ENCODE measurements at regions not wholly inside any gene's neighbourhood (a gene's known extent, or its start where the extent isn't known, plus 50 kb on each side); places are given as distances from the start of the nearest gene placed in this dataset.

- H3K4me1 Mint-ChIP-seq, result no peaks in the 10 kb centered on the region
- no peak overlapping the region for H3K4me3 Mint-ChIP-seq
- no peaks in the 10 kb centered on the region for H3K27me3 Mint-ChIP-seq
- DNase-seq, result no peak
- H3K27ac Mint-ChIP-seq, result no peak overlapping the region
- peaks cover 2% of the 10 kb centered on the region for H3K9me3 Mint-ChIP-seq
- CTCF ChIA-PET, result no interaction called here
- POLR2A ChIA-PET, result no interaction called here
- H3K36me3 Mint-ChIP-seq (ENCODE audit: low read depth), result no peaks in the 10 kb centered on the region
Observed at GRCh38 chr9:87179553-87180340, 232.4 kb upstream of the GAS1 start.

- POLR2A ChIA-PET, result no interaction called here
Observed at GRCh38 chr9:87180361-87180760, 233.1 kb upstream of the GAS1 start.

DNA sequence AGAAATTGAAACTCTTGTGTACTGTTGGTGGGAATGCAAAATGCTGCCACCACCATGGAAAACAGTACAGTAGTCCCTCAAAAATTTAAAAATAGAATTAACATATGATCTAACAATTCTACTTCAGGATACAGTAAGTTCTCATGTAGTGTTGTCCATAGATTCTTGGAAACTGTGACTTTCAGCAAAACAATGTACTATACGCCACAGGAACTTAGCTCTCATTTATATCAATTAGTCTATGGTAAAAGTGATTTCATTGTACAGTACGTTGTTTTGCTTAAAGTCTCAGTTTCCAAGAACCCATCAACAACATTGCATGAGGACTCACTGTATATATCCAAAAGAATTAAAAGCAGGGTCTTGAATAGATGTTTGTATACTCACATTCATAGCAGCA, 233.5 kb upstream of the GAS1 start:
- Mint-ChIP-seq H3K27ac (no peak overlapping the region), H3K4me1 (no peaks in the 10 kb centered on the region), H3K4me3 (no peak overlapping the region), H3K36me3 (ENCODE audit: low read depth) (no peaks in the 10 kb centered on the region), H3K27me3 (no peaks in the 10 kb centered on the region), H3K9me3 (peaks cover 2% of the 10 kb centered on the region)
- POLR2A ChIA-PET, result no interaction called here
- no peak for DNase-seq
- CTCF ChIA-PET, result no interaction called here

More at GRCh38 chr9:87180361-87180760, 233.1 kb upstream of the GAS1 start:
- H3K27me3 Mint-ChIP-seq, result no peaks in the 10 kb centered on the region
- H3K9me3 Mint-ChIP-seq, result peaks cover 2% of the 10 kb centered on the region
- no peak overlapping the region for H3K4me3 Mint-ChIP-seq
- no peaks in the 10 kb centered on the region for H3K4me1 Mint-ChIP-seq
- CTCF ChIA-PET, result no interaction called here
- no peaks in the 10 kb centered on the region for H3K36me3 Mint-ChIP-seq (ENCODE audit: low read depth)
- H3K27ac Mint-ChIP-seq, result no peak overlapping the region
- DNase-seq, result no peak

GRCh38 chr9:87181670-87182069, 234.4 kb upstream of the GAS1 start:
- DNase-seq, result no peak
- Mint-ChIP-seq H3K9me3 (peaks cover 2% of the 10 kb centered on the region), H3K36me3 (ENCODE audit: low read depth) (no peaks in the 10 kb centered on the region), H3K27ac (no peak overlapping the region), H3K4me1 (no peaks in the 10 kb centered on the region), H3K27me3 (no peaks in the 10 kb centered on the region), H3K4me3 (no peak overlapping the region)
- ChIA-PET POLR2A (no interaction called here), CTCF (no interaction called here)

- Mint-ChIP-seq H3K27ac (no peak overlapping the region), H3K27me3 (no peaks in the 10 kb centered on the region), H3K36me3 (ENCODE audit: low read depth) (no peaks in the 10 kb centered on the region), H3K4me3 (no peak overlapping the region), H3K4me1 (no peaks in the 10 kb centered on the region), H3K9me3 (peaks cover 2% of the 10 kb centered on the region)
- CTCF ChIA-PET, result no interaction called here
- POLR2A ChIA-PET, result no interaction called here
- DNase-seq, result no peak
Observed at GRCh38 chr9:87184956-87185642, 237.8 kb upstream of the GAS1 start.

GRCh38 chr9:87187656-87188055, 240.3 kb upstream of the GAS1 start:
- H3K27ac Mint-ChIP-seq, result no peak overlapping the region
- ChIA-PET CTCF (no interaction called here), POLR2A (no interaction called here)
- H3K36me3 Mint-ChIP-seq (ENCODE audit: low read depth), result no peaks in the 10 kb centered on the region
- H3K9me3 Mint-ChIP-seq, result no peaks in the 10 kb centered on the region
- no peak for DNase-seq
- no peaks in the 10 kb centered on the region for H3K4me1 Mint-ChIP-seq
- no peak overlapping the region for H3K4me3 Mint-ChIP-seq
- H3K27me3 Mint-ChIP-seq, result peaks cover 2% of the 10 kb centered on the region

GRCh38 chr9:87189006-87189405, 241.7 kb upstream of the GAS1 start:
- DNase-seq, result no peak
- ChIA-PET CTCF (no interaction called here), POLR2A (no interaction called here)
- H3K9me3 Mint-ChIP-seq, result no peaks in the 10 kb centered on the region
- H3K4me3 Mint-ChIP-seq, result no peak overlapping the region
- peaks cover 4% of the 10 kb centered on the region for H3K27me3 Mint-ChIP-seq
- no peaks in the 10 kb centered on the region for H3K36me3 Mint-ChIP-seq (ENCODE audit: low read depth)
- H3K27ac Mint-ChIP-seq, result no peak overlapping the region
- H3K4me1 Mint-ChIP-seq, result no peaks in the 10 kb centered on the region

DNA sequence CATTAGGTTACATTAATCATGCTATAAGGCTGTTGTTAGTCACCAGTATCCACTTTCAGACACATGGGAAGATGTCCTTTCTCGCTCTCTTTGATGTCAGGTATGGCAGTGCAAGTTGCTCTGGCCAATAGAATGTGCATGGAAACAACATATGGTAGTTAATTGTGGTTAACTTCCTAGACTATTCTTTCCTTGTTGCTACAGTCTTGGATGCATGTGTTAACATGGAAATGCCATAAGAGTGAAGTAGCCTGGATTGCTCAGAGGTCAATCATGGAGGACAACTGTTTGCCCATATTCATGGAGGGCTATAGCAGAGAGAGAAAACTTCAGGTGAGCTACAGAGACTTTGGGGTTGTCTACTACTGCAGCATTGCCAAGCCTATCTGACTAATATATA, 245.8 kb upstream of the GAS1 start:
- Mint-ChIP-seq H3K9me3 (no peaks in the 10 kb centered on the region), H3K27me3 (peaks cover 18% of the 10 kb centered on the region), H3K4me3 (no peak overlapping the region), H3K4me1 (no peaks in the 10 kb centered on the region), H3K36me3 (ENCODE audit: low read depth) (no peaks in the 10 kb centered on the region), H3K27ac (no peak overlapping the region)
- DNase-seq, result no peak
- ChIA-PET POLR2A (no interaction called here), CTCF (no interaction called here)

GRCh38 chr9:87193925-87194868, 246.9 kb upstream of the GAS1 start:
- Mint-ChIP-seq H3K27me3 (peaks cover 21% of the 10 kb centered on the region), H3K36me3 (ENCODE audit: low read depth) (no peaks in the 10 kb centered on the region), H3K9me3 (no peaks in the 10 kb centered on the region), H3K27ac (no peak overlapping the region), H3K4me3 (no peak overlapping the region), H3K4me1 (no peaks in the 10 kb centered on the region)
- ChIA-PET CTCF (no interaction called here), POLR2A (no interaction called here)
- no peak for DNase-seq

GRCh38 chr9:87195306-87195705, 248.0 kb upstream of the GAS1 start:
- no peak overlapping the region for H3K4me3 Mint-ChIP-seq
- no peaks in the 10 kb centered on the region for H3K9me3 Mint-ChIP-seq
- no peak for DNase-seq
- no peak overlapping the region for H3K27ac Mint-ChIP-seq
- peaks cover 21% of the 10 kb centered on the region for H3K27me3 Mint-ChIP-seq
- ChIA-PET CTCF (no interaction called here), POLR2A (no interaction called here)
- H3K4me1 Mint-ChIP-seq, result no peaks in the 10 kb centered on the region
- no peaks in the 10 kb centered on the region for H3K36me3 Mint-ChIP-seq (ENCODE audit: low read depth)

DNA sequence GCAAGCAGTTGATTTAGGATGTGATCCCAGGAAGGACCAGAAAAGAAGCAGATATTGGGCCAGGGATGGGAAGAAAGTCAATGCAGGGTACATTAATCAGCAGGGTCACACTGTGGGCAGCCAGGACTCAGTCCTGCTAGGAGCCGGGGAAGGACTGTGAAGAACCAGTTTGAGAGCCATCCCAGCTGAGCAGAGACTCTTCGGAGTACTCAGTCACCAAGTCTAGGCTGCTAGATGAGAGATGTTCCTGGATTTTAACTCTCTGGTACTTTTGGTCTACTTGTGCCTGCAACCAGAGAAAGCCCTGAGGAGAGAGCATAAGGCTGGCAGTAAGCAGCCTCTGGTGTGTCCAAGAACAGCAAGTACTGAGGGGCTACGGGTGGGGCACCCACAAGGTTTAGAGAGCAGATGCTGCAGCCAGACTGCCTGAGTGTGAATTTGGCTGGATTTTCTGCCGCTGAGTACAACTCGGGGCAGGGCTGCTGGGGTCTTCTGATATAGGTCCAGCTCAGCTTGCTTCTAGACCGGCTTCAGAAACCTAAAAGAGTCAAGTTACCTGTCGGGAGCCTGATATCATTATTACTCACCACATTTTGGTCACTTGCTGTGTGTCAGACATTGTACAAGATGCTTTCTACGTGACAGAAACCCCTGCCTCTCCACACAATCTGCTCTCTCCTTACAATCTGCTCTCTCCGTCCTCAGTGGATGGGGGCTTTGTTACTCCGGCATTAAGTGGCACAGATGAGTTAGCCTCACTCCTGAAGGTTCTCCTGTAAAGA, 250.2 kb upstream of the GAS1 start:
- no peak for DNase-seq
- CTCF ChIA-PET, result no interaction called here
- Mint-ChIP-seq H3K36me3 (ENCODE audit: low read depth) (no peaks in the 10 kb centered on the region), H3K27ac (no peak overlapping the region), H3K4me1 (no peaks in the 10 kb centered on the region), H3K4me3 (no peak overlapping the region), H3K9me3 (no peaks in the 10 kb centered on the region), H3K27me3 (peaks cover 20% of the 10 kb centered on the region)
- POLR2A ChIA-PET, result no interaction called here

DNA sequence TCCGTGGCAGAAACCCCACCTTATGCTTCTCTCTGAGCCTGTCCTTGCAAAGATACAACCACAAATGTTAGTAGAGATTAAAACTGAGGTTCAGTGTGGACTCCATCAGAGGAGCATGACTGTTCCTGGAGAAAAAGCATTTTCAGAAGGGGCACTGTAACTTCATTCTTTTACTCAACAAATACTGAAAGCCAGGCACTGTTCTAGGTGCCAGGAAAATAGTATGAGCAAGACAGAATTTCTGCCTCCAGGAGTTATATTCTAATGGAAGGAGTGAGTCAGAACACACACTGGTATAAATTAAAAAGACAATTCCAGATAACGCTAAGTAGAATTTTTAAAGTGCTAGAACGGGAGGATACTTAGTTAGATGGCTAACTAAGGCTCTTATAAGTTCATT, 251.4 kb upstream of the GAS1 start:
- H3K27me3 Mint-ChIP-seq, result peaks cover 17% of the 10 kb centered on the region
- ChIA-PET POLR2A (no interaction called here), CTCF (no interaction called here)
- no peak overlapping the region for H3K4me3 Mint-ChIP-seq
- no peaks in the 10 kb centered on the region for H3K36me3 Mint-ChIP-seq (ENCODE audit: low read depth)
- H3K9me3 Mint-ChIP-seq, result no peaks in the 10 kb centered on the region
- no peak overlapping the region for H3K27ac Mint-ChIP-seq
- no peak for DNase-seq
- no peaks in the 10 kb centered on the region for H3K4me1 Mint-ChIP-seq

DNA sequence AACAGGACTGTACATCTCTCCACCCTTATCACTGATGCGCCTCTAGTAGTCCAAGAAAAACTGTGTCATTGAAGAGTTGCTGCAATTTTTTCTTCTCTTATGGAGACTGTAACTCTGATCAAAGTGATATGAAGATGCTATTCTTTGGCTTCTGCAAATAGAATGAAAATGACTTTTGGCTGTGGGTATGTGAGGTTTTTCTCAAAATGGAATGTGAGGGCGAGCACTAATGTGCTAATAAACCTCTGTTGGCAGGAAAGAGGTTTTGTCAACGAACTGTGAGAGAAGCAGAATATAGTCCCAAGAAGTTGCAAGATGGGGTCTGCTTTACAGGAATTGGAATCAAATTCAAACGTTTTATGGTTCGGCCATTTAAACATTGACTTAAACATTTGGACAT, 252.0 kb upstream of the GAS1 start:
- H3K27me3 Mint-ChIP-seq, result peaks cover 17% of the 10 kb centered on the region
- no peak for DNase-seq
- no peaks in the 10 kb centered on the region for H3K9me3 Mint-ChIP-seq
- H3K4me3 Mint-ChIP-seq, result no peak overlapping the region
- no peaks in the 10 kb centered on the region for H3K4me1 Mint-ChIP-seq
- H3K27ac Mint-ChIP-seq, result no peak overlapping the region
- ChIA-PET CTCF (no interaction called here), POLR2A (no interaction called here)
- no peaks in the 10 kb centered on the region for H3K36me3 Mint-ChIP-seq (ENCODE audit: low read depth)

Measured in activated CD4-positive, alpha-beta memory T cell treated with anti-CD3 and anti-CD28 coated beads, Interleukin-2, amount 10 ng/mL, durations not matched to agents 7 days and 5 days (primary cell).